CD4-positive, alpha-beta T cell treated with Interleukin-17A for 1 hour (primary cell): ENCODE measurements at regions not wholly inside any gene's neighbourhood (a gene's known extent, or its start where the extent isn't known, plus 50 kb on each side); places are given as distances from the start of the nearest gene placed in this dataset.

ENCODE experiments used
- DNase-seq: peaks from one replicate; pipeline ENCODE4 v3.0.0-alpha.2; 2020

GRCh38 chr9:106283769-106284168 lies 579.2 kb upstream of the ZNF462 start:
- no peak for DNase-seq

GRCh38 chr9:106284296-106284695 lies 578.7 kb upstream of the ZNF462 start:
- no peak for DNase-seq

GRCh38 chr9:106286249-106286648 lies 576.7 kb upstream of the ZNF462 start:
- no peak for DNase-seq

GRCh38 chr9:106287091-106287631 lies 575.8 kb upstream of the ZNF462 start:
- no peak for DNase-seq

GRCh38 chr9:106287731-106288130 lies 575.2 kb upstream of the ZNF462 start:
- no peak for DNase-seq

- no peak for DNase-seq
Observed at GRCh38 chr9:106288689-106289088, 574.3 kb upstream of the ZNF462 start.

- DNase-seq = no peak
Observed at GRCh38 chr9:106291786-106292185, 571.2 kb upstream of the ZNF462 start.

- DNase-seq = no peak
Observed at GRCh38 chr9:106296426-106296825, 566.5 kb upstream of the ZNF462 start.

- DNase-seq = no peak
Observed at GRCh38 chr9:106298997-106299396, 564.0 kb upstream of the ZNF462 start.

- no peak for DNase-seq
Observed at GRCh38 chr9:106304401-106304920, 558.5 kb upstream of the ZNF462 start.

- DNase-seq = no peak
Observed at GRCh38 chr9:106305428-106306133, 557.4 kb upstream of the ZNF462 start.

GRCh38 chr9:106307670-106308069 lies 555.3 kb upstream of the ZNF462 start:
- no peak for DNase-seq

- no peak for DNase-seq
Observed at GRCh38 chr9:106309925-106310324, 553.0 kb upstream of the ZNF462 start.

GRCh38 chr9:106310782-106311181 lies 552.2 kb upstream of the ZNF462 start:
- peak; percentile 10 for DNase-seq

GRCh38 chr9:106312906-106313305 lies 550.1 kb upstream of the ZNF462 start:
- no peak for DNase-seq

- DNase-seq = no peak
Observed at GRCh38 chr9:106314476-106314875, 548.5 kb upstream of the ZNF462 start.

- no peak for DNase-seq
Observed at GRCh38 chr9:106321394-106322180, 541.4 kb upstream of the ZNF462 start.

- DNase-seq = no peak
Observed at GRCh38 chr9:106322706-106323245, 540.2 kb upstream of the ZNF462 start.

- no peak for DNase-seq
Observed at GRCh38 chr9:106324053-106324585, 538.8 kb upstream of the ZNF462 start.

- DNase-seq = no peak
Observed at GRCh38 chr9:106324591-106325280, 538.2 kb upstream of the ZNF462 start.

- DNase-seq = no peak
Observed at GRCh38 chr9:106326493-106326892, 536.5 kb upstream of the ZNF462 start.

GRCh38 chr9:106333481-106333880 lies 529.5 kb upstream of the ZNF462 start:
- no peak for DNase-seq

GRCh38 chr9:106334081-106334480 lies 528.9 kb upstream of the ZNF462 start:
- DNase-seq = no peak
